SIG-M5 treated with dmso at 0.1 percent for 504 hours (cell line): ENCODE measurements at regions not wholly inside any gene's neighbourhood (a gene's known extent, or its start where the extent isn't known, plus 50 kb on each side); places are given as distances from the start of the nearest gene placed in this dataset.

Experiments used
- DNase-seq: peaks from one replicate; lab custom pipeline; 2025; ENCODE audit not compliant: unreplicated experiment; lab: John Stamatoyannopoulos, UW

DNA sequence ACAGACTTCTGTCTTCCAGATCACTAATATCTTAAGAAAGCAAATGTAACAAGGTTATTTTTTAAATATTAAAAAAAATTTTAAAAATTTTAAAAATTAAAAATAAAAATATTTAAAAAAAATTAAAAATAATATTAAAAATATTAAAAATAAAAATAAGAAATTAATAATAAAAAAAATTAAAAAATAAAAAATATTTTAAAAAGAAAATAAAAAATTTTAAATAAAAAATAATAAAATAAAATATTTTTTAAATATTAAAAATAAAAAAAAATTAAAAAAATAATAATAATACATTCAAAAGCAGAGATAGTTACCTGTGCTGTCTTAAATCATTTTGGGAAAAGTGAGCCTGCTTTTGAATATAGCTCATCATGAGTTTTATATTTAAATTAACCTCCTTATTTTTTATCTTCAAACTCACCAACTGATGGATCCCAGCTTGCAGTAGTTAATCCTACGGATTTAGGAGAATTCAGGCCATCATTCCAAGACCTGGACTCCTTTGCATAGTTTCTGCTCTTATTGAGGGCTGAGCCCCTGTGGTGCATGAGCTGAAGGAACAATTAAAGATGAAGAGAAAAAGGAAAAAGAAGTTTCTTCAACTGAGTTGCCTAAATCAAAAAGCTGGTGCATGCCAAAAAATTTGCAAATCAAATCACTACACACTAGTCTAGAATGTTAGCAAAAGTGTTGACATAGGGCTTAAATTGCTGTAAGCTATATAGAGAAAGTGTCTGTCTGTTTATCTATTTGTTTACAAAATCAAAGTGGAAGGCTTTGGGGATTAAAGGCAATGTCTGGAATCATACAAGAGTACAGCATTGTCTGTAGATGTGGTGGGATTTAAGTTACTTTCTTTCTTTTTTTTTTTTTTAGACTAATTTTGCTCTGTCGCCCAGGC is 50.5 kb upstream of the ZNF438 start:
- no peak for DNase-seq

DNA sequence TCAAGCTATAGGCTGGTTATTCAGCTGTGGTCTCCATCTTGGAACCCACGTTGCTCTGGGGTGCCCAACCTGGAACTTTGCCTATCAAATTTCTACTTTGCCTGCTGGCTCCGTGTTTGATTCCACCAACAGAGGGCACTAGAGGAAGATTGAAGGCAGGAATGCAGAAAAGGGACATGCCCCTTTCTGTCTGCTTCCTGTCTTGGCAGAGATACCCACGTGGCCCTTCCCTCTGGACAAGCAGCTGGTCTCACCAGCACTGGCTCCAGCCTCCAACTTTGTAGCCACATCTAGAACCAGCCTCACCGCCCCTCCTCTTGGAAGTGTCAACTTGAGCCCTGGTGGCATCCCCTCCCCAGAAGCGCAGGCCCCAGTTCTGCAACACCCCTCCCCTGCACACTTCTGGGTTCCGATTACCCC is 52.1 kb upstream of the ZNF438 start:
- DNase-seq: peak; percentile 42

DNA sequence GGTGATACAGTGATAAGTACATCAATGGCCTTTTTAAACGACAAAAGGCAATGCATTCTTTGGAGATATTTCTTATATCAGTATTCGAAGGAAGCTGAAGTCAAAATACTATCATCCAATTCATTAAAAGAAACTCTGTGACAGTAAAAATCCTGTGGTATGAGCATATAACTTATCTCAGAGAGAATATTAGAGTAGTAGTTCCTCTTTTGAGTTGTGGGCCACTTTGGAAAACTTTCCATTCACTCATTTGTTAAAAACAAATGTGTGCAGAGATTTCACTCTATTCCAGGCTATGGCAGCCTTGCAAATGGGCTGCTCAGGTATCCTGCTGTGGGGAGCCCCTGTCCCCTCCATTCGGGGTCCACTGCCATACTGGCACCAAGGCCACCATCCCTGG is 55.3 kb upstream of the ZNF438 start:
- DNase-seq: no peak

DNA sequence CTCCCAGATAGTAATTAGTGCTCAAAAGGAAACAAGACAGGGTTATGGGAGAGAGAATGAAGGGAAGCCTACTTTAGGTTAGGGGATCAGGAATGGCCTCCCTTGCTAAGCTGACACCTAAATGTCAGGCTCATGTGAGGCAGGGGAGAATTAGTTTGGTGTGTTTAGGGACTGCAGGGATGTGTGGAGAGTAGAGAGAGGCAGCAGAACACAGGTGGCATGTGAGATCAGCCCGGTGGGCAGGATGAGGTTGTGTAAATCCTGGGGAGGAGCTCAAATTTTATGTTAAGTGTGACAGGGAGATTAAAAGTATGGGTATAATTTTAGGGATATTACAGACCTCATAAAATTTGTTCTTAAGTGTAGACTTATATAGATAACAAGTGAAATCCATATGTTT is 56.2 kb upstream of the ZNF438 start:
- DNase-seq: no peak

DNA sequence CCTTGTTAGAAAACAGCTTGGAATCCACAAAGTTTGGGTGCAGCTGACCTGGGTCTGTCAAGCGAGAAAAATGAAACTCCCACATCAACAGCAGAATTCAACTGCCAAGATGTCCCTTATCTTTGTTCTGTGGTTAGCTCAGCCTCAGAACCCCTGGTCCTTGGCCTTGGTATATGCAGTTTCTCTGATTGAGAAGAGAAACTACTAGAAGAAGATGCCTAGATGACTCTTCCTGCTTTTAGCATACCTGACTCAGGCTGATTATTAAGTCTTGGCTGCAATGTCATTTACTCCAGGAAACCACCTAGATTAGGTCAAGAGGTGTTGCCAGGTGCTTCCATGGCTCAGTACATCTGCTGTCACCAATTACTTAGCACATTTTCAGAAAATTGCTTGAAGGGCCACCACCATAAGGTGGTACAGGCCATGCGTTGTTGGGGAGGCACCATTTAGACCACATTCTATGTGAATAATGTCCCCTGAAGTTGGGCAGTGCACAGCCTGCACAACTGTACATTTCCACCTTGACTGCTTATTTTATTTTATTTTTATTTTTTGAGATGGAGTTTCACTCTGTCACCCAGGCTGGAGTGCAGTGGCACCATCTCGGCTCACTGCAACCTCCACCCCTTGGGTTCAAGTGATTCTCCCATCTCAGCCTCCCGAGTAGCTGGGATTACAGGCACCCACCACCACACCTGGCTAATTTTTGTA is 59.4 kb upstream of the ZNF438 start:
- DNase-seq: no peak

DNA sequence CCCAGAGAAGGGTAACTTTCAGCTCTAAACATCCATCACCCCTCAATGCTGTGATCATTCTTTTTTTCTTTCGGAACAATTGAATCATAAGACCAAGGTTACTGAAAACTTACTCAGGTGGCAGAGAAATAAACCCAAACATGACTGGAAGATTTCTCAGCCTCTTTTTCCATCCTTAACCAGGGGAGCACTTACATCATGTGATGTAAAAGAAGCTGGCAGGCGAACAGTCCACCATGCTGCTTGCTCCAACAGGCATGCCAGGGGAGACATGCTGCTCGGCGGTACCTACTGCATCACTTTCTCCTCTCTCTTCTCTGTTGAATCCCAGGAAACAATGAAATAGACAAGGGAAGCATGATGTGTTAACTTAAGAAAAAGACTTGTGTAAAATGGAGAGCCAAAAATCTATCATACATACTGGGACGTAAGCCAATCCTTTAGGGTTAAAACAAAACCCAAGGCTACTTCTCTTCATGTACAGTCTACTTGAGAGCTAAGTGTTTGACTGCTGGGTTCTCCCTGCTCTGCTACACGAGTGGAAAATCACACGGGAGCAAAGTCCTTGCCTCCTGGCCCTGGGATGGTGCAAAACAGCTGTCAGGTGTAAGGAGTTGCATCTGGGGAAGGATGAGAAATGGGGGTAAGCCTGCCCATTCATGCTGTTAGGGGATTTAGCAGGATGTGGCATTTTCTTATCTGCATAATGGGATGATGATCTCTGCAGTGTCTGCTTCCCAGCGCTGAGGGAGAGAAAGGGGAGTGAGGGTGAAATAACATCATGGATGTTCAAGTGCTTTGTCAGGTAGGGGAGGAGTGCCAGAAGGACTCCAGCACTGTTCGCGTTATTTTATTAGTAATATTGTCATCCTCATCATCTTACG is 64.3 kb upstream of the ZNF438 start:
- no peak for DNase-seq

DNA sequence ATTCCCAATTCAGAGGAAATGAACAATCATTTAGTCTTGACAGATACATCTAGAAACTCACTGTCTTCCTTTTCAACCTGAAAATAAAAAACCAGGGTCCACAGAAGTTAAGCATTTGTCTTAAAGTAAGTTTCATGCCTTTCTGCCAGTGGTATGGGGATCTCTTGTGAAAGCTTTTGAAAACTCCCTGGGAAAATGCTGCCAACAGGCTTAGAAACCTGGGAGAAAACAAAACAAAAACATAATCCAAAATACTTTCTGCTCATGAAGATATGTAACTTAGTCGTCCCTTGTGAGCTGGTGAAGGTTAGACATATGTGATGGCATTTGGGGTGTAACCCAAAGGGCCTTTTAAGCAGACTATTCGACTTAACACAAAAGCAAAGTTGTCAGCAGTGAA is 66.4 kb upstream of the ZNF438 start:
- no peak for DNase-seq

DNA sequence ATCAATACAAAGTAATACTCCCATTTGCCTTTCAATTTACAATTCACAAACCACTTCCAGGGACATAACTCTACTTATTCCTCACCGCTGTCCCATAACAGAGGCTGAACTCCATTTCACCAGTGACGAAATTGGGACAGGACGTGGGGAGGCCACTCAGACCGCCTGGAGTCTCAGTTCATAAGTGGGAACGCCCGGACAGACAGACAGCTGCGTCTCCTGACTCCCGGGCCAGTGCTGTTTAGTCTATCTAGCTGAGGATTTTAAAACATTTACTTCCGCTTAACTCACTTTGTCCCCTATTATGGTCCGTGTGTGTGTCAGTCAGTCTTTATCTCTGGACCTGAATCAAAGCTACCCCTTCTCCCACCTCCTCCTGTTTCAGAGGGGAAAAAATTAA is 67.4 kb upstream of the ZNF438 start:
- no peak for DNase-seq

DNA sequence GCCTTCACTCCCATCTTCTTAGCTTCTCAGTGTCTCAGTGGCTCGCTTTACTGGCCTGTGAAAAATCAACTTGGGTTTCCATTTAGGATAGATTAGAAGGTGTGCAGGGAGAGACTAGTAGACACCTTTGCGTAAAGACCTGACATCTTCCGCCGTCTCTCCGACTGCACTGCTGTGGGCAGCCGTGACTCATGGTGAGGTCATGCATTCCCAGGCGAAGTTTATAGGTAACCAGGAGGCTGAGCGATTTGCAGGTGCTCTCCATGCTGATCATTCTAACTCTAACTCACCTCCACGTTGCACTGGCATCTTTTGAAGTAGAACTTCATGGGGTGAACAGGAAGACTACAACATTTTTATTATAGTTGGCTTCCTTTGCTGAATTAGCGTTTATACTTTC is 68.0 kb upstream of the ZNF438 start:
- DNase-seq: no peak

DNA sequence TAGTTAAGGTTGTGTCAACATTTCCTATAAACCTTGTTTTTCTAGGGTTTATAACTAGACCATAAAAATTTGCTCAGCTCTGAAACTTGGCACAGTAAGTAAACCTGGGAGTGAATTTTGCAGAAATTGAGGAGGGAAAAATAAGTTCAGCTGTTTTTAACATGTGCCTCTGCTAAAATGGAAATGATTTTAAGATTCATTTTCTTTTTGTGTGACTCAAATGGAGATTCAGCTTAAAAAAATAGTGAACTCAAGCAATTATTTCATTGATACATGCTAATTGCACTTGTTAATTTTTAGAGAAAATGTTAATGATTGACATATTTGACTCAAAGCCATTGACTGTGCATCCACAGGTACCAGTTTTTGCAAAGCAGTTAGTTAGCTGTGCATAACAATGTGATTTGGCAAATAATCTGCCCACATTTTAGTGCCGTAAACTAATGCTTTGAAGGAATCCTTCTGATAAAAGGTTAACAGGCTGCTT is 68.5 kb upstream of the ZNF438 start:
- no peak for DNase-seq

DNA sequence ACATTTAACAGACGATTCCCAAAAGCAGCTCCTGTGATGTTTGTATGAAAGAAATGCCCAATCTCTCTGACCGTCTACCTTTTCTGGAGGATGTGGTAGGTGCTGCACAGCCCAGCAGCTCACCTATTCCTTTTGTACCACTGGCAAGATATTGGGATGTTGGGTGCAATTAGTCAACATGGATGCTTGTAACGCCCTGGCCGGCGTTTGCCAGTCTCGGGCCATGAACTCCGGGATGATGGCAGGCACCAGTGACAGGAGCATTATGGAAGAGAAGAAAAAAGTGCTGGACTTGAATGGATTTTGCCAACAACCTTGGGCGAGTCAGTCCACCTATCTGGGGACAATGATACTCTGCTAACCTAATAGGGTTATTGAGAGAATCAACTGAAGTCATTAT is 69.0 kb upstream of the ZNF438 start:
- no peak for DNase-seq

DNA sequence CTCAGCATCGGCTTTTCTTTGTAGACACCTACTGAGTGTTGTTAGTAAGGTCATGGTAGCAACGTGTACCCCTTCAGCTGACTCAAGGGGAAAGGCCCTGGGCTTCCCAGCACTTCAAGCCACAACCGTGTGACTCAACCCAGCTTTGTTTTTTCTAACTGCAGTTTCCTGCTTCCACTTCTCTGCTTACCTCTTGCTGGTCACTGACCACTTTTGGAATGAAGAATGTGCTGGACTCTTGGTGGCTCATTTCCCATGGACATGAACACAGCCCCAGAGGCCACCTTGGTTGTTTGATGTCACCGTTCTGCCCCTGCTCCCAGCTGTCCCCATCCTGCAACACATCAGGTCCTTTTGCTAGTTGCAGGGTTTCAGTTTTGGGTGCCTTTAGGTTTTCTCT is 69.5 kb upstream of the ZNF438 start:
- no peak for DNase-seq

DNA sequence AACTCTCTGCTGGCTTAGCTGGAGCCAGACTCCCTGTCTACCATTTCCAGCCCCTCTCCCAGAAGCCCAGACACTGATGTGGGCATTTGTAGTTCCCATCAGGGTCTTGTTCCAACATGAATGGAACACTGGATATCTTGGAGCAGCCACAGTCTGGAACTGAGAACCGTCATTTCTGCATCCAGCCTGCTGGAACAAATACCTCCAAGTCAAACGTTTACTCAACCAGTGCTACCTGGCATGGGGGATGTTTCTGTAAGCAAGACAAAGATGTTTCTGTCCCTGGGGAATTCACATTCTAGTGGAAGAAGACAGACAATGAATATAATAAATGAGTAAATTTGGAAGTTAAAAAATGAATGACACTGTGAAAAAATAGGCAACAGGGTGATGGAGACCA is 70.8 kb upstream of the ZNF438 start:
- DNase-seq: no peak

DNA sequence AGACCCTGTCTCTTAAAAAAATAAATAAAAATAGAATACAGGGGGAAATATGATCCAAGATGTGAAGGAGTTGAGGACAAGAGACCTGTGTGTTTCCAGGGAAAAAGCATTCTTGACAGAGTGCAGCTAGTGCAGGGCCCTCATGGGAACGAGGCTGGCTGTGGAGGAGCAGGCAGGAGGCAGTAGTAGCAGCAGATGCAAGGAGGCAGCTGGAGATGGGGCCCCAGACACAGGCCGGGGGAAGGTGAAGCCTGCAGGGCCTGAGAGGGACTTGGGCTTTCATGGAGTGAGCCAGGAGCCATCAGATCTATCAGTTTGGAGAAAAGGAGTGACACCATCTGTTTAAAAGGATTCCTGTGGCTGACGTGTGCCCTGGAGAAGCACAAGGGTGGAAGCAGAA is 71.4 kb upstream of the ZNF438 start:
- DNase-seq: no peak

DNA sequence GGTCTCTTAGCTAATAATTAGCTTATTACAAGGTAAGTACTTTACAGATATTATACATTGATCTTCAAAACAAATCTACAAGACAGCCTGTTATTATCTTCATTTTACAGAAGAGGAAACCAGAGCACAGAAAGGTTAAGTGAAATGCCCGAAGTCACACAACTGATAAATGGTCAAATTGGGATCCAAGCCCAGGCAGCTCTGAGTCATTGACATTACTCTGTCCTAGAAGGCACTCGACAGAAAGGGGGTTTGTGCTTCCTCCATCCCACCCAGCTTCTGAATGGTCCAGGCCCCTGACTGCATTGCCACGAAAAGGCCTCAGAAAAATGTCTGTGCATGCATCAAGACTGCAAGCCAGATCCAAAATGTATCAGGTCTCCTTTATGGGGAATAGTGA is 81.3 kb upstream of the ZNF438 start:
- DNase-seq: no peak

DNA sequence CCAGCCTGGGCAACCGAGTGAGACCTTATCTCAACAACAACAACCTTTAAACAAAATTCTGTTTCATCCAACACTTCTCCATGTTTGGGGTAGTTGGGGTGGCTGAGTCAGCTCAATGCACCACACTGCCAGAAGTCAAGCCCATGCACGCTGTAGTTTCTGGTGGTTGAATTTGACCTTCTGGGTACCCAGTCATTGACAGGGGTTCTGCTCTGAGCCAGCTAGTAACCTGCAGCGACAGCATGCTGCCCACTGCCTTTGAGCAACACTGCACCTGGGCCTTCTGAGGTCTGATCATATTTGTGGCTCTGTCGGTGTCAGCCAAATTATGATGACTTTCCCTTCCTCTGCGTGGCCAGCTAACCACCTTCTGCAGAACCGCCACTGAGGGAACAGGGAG is 84.6 kb upstream of the ZNF438 start:
- DNase-seq: no peak

DNA sequence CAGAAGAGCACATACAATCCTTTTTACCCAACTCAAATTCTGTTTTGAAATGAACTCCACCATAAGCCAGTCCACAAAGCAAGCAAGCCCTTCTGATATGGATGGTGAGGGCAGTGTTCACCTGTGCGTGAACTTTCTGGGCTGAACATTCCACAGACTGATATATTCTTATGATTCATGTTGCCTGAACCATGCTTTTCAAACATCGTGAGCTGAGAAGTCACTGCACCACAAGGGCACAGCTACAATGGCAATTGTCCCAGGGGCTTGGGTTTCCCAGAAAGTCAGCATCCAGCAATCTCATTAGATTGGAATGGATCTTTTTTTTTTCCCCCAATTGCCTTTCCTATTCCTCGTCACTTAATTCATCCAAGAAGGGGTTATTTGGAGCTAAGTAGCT is 86.9 kb upstream of the ZNF438 start:
- no peak for DNase-seq

DNA sequence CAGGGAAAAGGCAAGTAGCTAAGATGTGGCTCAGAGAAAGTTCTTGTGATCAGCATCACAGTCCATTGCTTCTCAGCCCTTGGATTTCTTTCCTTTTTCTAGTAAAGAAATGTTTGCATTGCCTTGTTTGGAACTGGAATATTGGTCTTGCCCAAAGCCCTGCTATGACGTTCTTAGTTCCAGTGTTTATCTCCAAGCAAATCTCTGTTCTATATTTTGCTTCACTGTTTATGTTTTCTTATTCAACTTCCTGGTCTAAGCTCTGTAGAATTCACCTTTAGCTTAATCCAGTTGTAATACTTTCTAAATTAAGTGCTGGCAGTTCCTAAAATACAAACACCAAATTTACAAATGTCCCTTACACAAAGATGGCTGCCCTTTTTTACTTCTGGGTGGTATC is 88.7 kb upstream of the ZNF438 start:
- no peak for DNase-seq

DNA sequence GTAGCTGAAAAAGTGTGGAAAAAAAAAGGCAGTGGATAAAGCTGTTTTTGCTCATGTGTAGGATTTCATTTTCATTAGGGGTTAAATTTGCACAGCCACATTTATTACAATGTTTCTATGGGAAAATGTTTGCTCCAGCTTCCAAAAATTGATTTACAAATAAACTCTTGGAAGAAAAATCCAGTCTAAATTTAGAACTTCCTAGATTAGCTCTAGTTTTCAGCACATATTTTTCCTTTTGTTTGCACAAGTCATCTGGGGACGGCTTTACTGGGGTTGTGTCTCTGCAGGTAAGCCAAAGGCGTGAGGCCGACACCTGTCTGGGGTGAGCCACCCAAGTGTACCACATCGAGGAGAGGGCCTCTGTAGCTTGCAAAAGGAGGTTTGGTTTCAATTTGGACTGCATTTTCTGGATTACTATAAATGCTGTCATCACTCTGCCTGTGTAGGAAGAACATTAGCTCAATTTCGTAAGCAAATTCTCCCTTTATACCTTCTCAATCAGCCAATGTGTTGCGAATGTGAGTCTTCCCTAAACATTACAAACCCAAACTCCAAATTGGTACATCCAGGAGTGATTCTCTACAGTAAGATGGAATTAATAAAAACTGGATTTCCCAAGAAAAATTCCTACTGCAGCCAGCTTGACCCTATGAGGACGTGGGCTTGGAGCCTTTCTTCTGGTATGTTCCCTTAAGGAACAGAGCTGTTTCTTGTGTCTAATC is 89.5 kb upstream of the ZNF438 start:
- DNase-seq: no peak

DNA sequence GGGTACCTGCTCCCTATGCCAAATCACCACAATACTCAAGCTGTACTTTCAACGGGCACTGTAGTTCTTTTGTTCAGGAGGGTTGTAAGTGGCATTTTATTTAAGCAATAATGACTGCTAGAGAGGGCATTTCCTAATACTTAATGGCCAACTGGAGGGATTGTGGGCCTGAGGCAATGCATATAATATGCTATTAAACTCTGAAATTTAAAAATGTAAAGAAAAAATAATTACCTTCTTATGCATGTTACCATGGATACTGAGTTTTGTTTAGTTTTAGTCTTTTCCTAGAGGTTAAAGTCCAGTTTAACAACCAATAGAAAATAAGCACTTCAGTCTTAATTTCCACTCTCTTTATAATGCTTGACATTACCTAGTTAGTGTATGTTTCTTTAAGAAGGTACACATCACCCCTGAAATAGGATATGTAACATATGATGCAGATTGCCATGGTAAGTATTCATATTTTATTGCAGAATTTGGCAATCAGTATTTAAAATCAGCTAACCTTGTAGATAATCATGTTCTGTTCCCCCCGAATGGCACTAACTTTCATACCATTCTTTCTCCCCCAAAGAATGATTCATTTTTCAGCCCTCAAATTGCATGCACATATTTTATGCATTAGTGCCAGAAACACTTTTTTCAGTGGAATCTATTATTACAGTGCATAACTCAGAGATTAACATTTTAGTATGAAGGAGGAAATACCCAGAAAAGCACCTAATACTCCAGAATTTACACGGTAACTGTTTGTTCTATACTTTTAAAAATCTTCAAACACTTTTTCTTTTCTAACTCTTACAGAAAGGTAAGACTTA is 90.3 kb upstream of the ZNF438 start:
- DNase-seq: no peak
